ENCODE measurements at regions not wholly inside any gene's neighbourhood (a gene's known extent, or its start where the extent isn't known, plus 50 kb on each side); places are given as distances from the start of the nearest gene placed in this dataset.

DNA sequence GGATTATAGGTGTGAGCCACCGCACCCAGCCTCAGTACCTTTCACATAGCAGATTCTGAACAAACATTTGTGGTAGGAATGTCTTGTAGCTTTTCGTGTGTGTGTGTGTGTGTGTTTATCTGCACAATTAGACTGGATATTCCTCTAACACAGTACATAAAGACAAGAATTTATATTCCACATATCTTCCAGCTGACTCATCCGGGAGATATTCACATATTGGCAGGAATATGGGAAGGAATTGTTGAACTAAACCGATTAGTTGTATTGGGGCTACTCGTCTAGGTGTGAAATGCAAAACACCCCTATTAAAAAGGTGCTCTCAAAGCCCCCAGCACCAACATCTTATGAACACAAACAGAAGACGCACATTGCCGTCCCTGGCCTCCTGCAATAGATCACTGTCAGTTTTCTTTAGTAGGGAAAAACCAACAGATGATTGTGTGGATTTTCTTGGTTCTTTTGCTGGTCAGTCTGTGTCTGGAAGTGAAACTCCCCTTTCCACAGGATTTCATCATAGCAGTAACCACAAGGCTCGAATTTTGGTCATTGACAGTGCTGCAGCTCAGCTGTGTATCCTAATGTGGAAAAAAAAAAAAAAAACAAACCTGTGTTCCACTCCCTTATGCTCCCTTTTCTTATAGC lies 208.5 kb upstream of the ACVR2A start:
- BruUV-seq (replicated peaks) = no TSS peak
- Histone ChIP-seq H3K27ac (ENCODE audit: low read length) (no peak overlapping the region), H3K4me3 (ENCODE audit: low read depth in 2 of 2, low read length in 2 of 2) (no peak overlapping the region), H3K36me3 (ENCODE audit: control insufficient read depth, insufficient read depth, low read length) (no peaks in the 10 kb centered on the region), H3K9me3 (ENCODE audit: control insufficient read depth, insufficient read depth, low read depth, low read length) (no peaks in the 10 kb centered on the region), H3K4me1 (ENCODE audit: control insufficient read depth, insufficient read depth, low read length) (no peaks in the 10 kb centered on the region), H3K27me3 (ENCODE audit: control insufficient read depth, insufficient read depth, low read length) (no peaks in the 10 kb centered on the region)
- intact Hi-C loops (cut with micrococcal nuclease; ENCODE audit: unreplicated experiment) = no loop called here
- TF ChIP-seq SIN3A (IDR thresholded peaks at IDR 0.05; ENCODE audit: borderline replicate concordance, insufficient read depth, low read depth, low read length) (no peak), TCF7L2 (IDR thresholded peaks at IDR 0.05; ENCODE audit: low read depth, low read length) (no peak), POLR2AphosphoS5 (IDR thresholded peaks at IDR 0.05; ENCODE audit: low read depth, low read length) (no peak)
- TF ChIP-seq, protein P1, sequence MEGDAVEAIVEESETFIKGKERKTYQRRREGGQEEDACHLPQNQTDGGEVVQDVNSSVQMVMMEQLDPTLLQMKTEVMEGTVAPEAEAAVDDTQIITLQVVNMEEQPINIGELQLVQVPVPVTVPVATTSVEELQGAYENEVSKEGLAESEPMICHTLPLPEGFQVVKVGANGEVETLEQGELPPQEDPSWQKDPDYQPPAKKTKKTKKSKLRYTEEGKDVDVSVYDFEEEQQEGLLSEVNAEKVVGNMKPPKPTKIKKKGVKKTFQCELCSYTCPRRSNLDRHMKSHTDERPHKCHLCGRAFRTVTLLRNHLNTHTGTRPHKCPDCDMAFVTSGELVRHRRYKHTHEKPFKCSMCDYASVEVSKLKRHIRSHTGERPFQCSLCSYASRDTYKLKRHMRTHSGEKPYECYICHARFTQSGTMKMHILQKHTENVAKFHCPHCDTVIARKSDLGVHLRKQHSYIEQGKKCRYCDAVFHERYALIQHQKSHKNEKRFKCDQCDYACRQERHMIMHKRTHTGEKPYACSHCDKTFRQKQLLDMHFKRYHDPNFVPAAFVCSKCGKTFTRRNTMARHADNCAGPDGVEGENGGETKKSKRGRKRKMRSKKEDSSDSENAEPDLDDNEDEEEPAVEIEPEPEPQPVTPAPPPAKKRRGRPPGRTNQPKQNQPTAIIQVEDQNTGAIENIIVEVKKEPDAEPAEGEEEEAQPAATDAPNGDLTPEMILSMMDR (IDR thresholded peaks at IDR 0.05) = no peak
- TF ChIP-seq, protein P2, sequence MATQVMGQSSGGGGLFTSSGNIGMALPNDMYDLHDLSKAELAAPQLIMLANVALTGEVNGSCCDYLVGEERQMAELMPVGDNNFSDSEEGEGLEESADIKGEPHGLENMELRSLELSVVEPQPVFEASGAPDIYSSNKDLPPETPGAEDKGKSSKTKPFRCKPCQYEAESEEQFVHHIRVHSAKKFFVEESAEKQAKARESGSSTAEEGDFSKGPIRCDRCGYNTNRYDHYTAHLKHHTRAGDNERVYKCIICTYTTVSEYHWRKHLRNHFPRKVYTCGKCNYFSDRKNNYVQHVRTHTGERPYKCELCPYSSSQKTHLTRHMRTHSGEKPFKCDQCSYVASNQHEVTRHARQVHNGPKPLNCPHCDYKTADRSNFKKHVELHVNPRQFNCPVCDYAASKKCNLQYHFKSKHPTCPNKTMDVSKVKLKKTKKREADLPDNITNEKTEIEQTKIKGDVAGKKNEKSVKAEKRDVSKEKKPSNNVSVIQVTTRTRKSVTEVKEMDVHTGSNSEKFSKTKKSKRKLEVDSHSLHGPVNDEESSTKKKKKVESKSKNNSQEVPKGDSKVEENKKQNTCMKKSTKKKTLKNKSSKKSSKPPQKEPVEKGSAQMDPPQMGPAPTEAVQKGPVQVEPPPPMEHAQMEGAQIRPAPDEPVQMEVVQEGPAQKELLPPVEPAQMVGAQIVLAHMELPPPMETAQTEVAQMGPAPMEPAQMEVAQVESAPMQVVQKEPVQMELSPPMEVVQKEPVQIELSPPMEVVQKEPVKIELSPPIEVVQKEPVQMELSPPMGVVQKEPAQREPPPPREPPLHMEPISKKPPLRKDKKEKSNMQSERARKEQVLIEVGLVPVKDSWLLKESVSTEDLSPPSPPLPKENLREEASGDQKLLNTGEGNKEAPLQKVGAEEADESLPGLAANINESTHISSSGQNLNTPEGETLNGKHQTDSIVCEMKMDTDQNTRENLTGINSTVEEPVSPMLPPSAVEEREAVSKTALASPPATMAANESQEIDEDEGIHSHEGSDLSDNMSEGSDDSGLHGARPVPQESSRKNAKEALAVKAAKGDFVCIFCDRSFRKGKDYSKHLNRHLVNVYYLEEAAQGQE (IDR thresholded peaks at IDR 0.05; ENCODE audit: insufficient read depth in 1 of 2, low read depth in 2 of 2, low read length in 1 of 2) = no peak
- ChIA-PET CTCF (no interaction called here), POLR2A (no interaction called here)
- ATAC-seq (no peak), DNase-seq (ENCODE audit: low read depth, low spot score) (no peak)
- in situ Hi-C loops (cut with HindIII; ENCODE audit: low pct_unique_long_range_greater_than_20kb, low sequenced_read_pairs) = no loop called here

DNA sequence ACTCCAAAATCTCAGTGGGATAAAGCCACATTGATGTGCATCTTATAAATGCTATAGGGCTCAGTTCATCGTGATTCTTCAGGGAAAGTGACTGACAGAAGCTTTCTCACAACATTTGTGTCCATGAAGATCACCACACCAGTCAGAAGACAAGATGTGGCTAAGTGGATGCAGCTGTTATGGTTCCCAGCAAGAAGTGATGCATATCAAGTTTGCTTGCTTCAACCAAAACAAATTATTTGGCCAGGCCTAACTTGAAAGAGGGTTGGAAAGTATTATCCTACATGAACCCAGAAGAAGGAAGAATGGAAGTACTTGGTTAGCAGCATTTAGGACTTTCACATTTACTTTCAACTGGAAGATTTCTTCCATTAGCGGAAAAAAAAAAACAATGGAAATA lies 210.0 kb upstream of the ACVR2A start:
- in situ Hi-C loops (cut with HindIII; ENCODE audit: low pct_unique_long_range_greater_than_20kb, low sequenced_read_pairs) = no loop called here
- Histone ChIP-seq H3K4me3 (ENCODE audit: low read depth in 2 of 2, low read length in 2 of 2) (no peak overlapping the region), H3K9me3 (ENCODE audit: control insufficient read depth, insufficient read depth, low read depth, low read length) (no peaks in the 10 kb centered on the region), H3K27ac (ENCODE audit: low read length) (no peak overlapping the region), H3K4me1 (ENCODE audit: control insufficient read depth, insufficient read depth, low read length) (no peaks in the 10 kb centered on the region), H3K27me3 (ENCODE audit: control insufficient read depth, insufficient read depth, low read length) (no peaks in the 10 kb centered on the region), H3K36me3 (ENCODE audit: control insufficient read depth, insufficient read depth, low read length) (no peaks in the 10 kb centered on the region)
- no peak for DNase-seq (ENCODE audit: low read depth, low spot score)
- no peak for ATAC-seq
- ChIA-PET POLR2A (no interaction called here), CTCF (no interaction called here)
- TF ChIP-seq TCF7L2 (IDR thresholded peaks at IDR 0.05; ENCODE audit: low read depth, low read length) (no peak), POLR2AphosphoS5 (IDR thresholded peaks at IDR 0.05; ENCODE audit: low read depth, low read length) (no peak), SIN3A (IDR thresholded peaks at IDR 0.05; ENCODE audit: borderline replicate concordance, insufficient read depth, low read depth, low read length) (no peak)
- TF ChIP-seq, protein P1 (IDR thresholded peaks at IDR 0.05) = no peak
- TF ChIP-seq, protein P2 (IDR thresholded peaks at IDR 0.05; ENCODE audit: insufficient read depth in 1 of 2, low read depth in 2 of 2, low read length in 1 of 2) = no peak
- no TSS peak for BruUV-seq (replicated peaks)
- intact Hi-C loops (cut with micrococcal nuclease; ENCODE audit: unreplicated experiment) = no loop called here
